HG02642 (cell line): ENCODE measurements at regions not wholly inside any gene's neighbourhood (a gene's known extent, or its start where the extent isn't known, plus 50 kb on each side); places are given as distances from the start of the nearest gene placed in this dataset.
"Not testable (repeated sequence)": the region's sequence is repeated elsewhere in the genome, so short reads cannot be mapped to it uniquely, and the experiment has no call there.

ENCODE experiments used
- ATAC-seq: cut with Tn5 transposase; IDR thresholded peaks from one replicate; pipeline ENCODE4 v1.9.1; 2021; ENCODE audit warnings: mild to moderate bottlenecking; ENCODE audit not compliant: unreplicated experiment, poor library complexity

DNA sequence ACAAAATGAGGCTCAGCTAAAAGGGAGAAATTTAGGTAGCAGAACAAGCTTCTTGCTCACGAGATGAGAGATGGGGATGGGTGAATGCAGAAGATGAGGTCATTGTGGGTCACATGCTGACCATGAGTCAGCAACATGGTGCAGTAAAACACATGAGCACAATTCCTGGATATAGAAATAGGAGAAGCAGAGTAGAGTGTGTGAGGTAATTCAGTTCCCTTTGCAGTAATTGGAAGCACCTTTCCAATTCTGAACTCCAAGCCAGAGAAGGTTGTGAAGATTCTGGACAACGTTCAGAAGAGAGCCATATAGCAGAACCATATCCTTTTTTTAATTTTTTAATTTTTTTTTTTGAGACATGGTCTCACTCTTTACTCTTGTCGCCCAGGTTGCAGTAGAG lies 62.0 kb upstream of the LMNTD1 start:
- ATAC-seq = no peak

DNA sequence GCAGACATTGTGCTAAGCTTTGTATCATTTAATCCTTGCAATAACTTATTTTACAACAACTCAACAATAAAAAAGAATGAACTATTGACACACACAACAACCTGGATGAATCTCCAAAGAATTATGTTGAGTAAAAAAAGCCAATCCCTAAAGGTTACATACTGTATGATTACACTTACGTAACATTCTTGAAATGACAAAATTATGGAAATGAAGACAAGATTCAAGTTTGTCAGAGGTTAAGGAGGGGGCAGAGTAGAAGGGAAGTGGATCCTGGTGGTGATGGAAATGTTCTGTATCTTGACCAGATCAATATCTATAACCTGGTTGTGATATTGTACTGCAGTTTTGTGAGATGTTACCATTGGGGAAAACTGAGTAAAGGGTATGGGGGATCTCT lies 63.2 kb upstream of the LMNTD1 start:
- ATAC-seq = no peak

DNA sequence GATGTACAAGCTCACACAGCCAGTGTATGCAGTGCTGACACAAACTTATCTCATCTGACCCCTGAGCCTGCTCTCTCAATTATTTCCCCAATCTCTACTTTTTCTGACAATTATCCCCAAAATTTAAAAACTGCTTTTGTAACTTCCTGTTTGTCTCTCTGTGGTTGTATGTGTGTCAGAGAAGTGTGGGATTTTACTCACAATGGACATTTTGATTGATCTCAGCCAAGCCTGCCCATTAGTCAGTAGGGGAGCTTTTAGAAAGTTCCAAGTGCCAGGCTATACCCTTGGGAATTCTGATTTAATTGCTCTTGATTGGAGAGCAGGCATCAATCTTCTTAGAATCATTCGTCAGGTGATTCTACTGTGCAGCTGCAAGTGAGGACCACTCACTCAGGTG lies 64.9 kb upstream of the LMNTD1 start:
- ATAC-seq = no peak

DNA sequence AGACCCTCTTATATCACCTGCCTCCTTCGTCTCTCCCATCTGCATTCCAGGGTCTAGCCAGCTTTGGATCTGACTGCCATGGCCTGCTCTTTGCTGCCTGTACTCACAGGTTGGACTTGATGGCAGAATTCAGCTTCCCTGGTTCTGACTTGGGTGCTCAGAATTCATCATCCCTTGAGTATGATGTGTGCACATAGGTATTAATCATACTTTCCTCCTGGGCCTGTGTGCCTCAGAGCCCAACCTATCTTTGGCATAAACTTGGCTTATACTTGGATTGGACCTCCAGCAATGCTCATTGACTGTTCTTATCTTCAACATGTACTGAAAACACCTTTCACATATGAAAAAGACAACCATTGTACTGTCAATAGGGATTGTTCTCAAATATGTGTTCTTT lies 70.7 kb upstream of the LMNTD1 start:
- ATAC-seq = no peak

DNA sequence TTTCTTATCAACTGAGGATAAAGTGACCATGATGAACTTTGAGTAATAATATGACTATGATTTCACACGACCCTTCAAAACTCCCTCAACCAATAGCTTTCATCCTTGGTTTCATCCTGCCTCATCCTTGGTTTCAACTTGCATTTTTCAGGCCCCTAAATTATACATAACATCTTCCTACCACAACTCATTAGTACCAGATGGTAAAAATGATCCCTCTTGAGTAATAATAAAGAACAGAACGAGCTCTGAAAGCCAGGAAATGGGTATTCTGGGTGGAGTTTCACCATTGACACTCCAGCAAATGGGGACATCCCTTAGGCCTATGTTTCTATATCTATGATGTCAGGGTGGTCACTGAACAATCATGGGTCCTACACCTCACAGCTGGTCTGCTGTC lies 72.1 kb upstream of the LMNTD1 start:
- ATAC-seq = no peak

DNA sequence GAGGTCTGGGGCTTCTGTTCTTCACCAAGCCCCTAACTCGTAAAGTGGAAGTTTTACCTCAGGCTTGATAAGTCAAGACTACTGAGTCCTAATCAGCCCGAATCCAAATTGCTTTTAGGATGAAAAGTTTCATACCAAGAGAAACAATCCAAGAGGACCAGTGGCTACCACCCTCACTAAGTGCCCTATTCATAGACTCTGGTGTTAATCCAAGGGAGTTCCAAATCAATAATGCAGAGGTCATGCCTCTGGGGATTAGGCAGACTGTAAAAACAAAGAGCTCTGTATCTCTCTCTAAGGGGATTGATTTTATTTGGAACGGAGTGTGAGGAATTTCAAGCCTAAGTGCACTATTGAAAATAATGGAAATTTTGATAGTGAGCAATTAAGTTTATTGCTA lies 76.3 kb upstream of the LMNTD1 start:
- no peak for ATAC-seq

DNA sequence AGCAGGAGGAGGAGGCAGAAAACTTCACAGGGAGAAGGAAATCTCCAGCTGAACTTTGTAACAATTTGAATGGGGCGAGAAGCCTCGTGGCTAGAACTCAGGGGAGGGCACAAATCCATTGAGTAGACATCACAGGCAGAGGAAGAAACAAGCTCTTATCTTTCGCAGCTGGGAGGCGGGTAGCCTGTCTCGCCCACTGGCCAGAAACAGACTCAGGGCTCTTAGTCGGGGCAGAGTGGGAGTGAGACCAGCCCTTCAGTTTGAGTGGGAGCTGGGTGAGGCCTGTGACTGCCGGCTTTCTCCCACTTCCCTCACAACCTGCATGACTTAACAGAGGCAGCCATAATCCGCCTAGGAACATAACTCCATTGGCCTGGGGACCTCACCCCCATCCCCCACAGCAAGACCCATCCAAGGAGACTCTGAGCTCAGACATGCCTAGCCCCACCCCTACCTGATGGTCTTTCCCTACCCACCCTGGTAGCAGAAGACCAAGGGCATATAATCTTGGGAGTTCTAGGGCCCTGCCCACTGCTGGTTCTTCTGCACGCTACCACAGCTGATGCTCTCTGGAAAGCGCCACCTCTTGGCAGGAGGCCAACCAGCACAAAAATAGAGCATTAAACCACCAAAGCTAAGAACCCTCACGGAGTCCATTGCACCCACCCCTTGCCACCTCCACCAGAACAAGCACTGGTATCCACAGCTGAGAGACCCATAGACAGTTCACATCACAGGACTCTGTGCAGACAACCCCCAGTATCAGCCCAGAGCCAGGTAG lies 77.8 kb upstream of the LMNTD1 start:
- not testable (repeated sequence) for ATAC-seq

DNA sequence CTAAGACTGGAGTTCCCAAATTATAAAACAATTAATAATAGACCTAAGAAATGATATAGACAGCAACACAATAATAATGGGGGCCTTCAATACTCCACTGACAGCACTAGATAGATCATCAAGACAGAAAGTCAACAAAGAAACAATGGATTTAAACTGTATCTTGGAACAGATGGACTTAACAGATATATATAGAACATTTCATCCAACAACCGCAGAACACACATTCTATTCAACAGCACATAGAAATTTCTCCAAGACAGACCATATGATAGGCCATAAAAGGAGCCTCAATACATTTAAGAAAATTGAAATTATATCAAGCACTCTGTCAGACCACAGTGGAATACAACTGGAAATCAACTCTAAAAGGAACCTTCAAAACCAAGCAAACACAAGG lies 80.1 kb upstream of the LMNTD1 start:
- ATAC-seq = not testable (repeated sequence)

DNA sequence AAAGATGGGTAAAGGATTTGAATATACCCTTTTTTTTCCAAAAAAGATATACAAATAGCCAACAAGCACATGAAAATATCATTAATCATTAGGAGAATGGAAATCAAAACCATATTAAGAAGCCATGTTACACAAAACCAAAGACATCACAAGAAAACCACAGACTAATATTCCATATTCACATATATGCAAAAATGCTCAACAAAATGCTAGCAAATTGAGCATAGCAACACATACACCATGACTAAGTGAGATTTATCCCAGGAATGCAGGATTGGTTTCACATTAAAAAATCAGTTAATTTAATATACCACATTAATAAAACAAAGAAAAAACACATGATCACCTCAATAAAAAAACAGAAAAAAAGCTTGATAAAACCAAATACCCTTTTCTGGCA lies 84.7 kb upstream of the LMNTD1 start:
- no peak for ATAC-seq

DNA sequence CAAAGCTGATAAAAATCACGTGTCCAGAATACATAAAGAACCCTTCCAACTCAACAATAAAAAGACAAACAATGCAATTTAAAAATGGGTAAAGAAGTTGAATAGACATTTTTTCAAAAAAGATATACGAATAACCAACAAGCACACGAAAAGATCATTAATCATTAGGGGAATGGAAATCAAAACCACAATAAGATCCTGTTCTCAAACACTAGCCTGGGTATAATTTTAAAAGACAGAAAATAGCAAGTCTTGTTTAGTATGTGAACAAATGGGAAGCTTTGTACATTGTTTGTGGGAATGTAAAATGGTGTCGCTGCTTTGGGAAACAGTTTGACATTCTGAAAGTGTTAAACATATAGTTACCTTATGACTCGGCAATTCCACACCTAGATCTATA lies 86.3 kb upstream of the LMNTD1 start:
- ATAC-seq = no peak

DNA sequence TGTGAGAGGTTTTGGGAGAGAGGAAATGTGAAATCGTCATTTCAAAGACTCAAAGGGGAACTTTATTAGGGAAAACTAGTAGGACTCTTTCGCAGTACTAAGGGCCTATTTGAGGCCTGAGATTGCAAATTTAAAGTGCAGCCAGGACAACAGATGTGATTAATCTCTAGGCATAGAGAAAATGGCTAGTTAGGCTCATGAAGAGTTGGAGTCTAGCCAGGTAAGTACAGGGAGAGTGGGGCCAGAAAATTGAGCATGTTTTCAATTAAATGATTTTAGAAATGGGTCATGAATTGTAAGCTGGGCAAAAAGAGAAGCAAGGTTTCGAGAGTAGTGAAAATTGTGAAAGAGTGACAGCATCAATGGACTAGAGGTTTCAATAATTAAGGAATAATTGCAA lies 91.9 kb upstream of the LMNTD1 start:
- no peak for ATAC-seq

DNA sequence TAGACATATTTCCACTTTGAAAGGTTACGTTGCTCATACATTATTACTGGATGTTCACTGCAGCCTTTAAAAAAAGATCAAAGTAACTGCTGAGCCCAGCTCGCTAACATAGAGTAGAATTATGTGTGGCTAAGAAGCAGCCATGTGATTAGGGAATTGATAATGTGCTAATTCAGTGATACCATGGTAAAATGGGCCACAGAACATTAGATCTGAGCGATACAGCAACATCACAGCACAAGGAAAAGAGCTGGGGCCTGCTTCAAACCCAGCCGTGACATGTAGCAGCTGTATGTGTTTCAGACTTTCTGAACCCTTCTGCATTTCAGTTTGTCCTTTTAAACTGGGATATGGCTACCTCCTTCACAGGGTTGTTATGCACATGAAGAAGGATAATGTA lies 92.3 kb upstream of the LMNTD1 start:
- ATAC-seq = no peak

DNA sequence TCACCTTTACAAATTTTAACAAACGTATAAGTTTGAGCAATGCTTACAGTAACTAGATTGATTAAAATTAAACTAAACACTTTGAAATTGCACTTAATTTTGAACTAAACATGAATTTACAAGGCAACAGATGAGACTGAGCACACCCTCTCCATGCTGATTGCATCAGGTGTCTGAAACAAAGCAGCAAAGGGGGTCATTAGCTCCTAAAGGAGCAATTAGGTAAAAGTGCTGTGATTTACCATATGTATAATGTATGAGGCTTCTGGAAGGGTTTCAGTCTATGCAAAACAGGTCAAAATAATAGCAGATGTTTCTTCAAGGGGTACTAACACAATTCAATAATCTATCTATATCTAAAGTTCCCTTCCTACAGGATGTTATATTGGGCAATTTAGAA lies 98.8 kb upstream of the LMNTD1 start:
- no peak for ATAC-seq

DNA sequence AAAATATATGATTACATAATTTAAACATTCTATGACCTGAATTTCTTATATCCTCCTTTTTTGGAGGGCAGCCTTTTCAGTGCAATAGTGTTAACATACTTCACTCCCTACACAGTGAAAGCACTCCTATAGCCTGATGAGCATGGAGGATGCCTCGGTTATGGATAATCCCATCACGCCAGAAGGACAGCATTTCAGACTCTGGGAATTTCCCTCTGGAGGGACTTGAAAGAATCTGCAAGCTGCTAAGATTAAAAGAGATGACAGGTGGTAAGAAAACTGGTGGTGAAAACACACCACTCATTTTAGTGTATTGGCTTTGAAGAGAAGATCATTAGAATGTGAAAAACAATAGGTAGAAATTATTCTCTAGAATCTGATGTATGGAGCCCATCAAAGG lies 99.3 kb upstream of the LMNTD1 start:
- ATAC-seq = no peak

DNA sequence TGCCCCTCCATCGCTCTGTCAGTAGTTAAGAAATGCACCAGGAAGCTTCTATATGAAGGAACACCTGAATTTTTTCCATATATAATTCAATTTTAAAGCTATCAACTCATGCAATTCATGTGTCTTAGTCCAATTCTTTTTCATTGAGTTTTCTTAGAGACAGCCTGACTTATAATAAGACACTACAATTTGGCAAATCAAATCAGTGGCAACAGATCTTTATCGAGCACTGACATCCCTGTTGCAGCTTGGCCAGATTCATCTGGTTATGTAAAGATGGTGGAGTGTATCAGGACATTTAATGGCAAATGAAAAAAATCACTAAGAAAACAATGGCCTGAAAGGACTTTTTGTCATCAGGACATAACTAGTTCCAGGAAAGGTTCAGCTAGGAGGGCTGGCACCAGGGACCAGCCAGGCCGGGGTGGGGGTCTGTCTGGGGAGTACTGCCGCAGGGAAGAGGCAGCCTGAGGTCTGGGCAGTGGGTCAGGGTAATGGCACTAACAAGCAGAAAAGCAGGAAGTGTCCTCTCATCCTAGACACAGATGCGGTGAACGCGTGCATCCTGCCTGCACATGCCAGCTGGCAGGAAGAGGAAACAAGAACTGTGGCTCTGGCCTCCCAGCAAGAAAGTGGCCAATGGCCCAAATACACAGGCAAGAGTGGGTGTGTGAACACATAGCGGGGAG lies 100.5 kb upstream of the LMNTD1 start:
- ATAC-seq = no peak

DNA sequence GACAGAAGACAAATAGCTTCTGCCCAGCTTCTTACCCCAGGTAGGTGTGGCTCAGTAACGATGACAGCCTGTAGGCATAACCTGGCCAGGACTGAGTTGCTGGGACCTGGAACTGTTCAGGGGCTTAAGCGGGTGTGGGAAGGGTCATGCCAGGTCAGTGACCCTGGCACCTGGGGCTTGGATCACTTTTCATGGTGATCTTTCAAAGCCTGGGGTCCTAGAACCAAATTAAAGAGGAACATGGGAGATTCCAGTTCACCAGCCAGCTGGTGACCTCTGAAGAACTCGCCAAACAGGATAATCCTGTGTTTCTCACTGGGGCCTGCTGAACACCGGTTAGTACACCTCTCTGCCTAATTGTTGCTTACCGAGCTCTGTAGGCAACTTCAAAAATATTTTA lies 102.6 kb upstream of the LMNTD1 start:
- no peak for ATAC-seq

DNA sequence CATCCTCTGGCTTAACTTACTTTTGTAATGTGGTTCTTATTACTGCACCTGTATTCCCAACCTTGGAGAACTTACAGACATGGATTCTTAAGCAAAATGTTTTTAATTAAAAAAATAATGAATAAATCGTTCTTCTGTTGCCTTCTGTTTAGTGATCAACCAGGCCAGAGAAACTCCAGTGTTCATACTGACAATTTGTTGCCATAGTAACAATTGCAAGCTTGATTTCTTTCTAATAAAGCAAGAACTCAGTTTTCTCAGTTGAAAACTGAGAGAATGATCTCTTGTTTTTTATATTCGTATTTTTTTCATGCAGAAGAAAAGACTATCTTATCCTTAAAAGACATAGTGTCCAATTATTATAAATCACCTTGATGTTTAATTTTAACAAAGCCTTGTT lies 106.5 kb upstream of the LMNTD1 start:
- ATAC-seq = no peak

DNA sequence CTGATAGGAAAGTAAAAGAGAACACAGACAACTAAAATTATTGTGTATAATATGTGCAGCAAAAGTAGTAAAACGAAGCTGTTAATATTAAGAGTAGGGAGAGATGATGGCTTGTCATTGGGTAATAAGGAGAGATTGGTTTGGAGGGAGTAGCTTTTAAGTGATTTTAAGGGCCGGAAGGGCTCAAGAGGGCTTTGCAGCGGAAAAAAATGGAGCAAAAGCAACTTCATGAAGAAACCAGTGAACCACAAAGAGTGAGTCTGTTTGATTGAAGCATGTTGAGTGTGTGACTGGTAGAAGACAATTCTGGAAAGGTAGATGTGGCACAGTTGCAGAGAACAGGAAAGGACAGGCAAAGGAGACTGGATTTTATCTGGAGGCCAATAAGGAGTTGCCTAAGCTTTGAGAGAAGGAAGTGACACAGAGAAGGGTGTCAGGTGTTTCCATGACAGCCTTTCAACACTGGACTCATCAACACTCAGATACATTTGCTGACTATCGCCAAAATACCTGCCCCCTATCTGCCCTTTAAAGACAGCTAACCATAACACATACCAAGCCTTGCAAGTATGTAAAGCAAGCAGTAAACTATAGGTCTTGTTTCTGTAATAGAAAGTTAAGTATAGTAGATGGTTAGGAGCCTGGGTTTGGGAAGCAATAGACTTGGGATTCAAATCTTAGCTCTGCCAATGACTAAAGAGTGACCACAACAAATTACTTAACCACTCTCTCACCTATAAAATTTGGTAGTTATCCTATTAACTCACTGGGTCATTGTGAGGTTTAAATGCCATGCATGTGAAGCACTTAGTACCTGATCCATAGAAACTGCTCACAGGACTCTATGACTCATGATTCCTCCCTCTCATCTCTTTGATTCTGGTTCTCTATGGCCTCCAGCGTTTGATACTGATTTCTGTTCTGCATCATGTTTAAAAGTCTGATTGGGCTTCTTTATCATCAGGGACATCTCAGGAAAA lies 117.3 kb upstream of the LMNTD1 start:
- ATAC-seq = no peak

DNA sequence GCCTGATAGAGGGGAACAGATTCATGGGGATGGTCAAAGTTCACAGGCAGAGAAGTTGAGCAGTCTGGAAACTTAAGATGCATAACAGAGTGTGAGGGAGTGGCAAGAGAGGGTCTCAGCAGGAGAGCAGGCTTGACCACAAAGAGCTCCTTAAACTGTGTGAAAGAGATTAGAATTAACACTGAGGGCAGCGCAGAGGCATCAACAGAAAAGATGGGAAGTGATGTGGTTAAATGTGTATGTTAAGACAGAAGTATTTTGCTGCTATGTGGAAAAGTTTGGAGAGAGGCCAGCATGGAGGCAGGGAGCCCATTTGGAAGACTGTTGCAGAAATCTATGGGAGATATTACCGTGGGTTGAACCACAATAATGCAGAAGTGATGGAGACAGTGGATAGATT lies 122.7 kb upstream of the LMNTD1 start:
- ATAC-seq = no peak

DNA sequence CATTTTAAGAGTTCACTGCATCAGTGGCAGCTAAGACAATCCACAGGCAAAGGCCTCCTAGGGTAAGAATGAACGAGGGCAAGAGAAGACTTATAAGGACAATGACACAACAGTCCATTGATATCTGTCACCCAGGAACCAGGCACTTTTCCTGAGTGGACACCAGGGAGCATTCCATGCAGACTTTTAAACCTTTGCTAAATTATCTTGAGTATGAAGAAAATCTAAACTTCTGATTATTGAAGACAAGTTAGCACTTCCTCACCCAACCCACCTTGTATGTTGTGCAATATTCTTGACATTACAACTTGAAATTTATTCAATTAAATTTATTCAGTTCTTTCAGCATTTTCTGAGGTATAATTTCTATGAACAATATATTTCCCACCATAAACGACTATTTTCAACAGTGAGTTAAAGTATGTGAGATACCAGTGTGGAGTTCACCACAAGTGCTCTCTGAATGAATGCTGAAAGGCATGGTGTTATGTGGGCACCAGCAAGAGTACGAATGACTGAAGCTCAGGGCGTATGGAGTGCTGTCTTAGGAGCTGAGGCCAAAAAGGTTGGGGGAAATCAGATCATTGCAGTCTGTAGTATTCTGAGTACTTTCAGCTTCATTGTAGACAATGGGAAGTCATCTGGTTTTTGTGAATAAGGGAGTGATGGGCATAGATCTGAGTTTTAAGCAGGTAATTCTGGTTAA lies 124.3 kb upstream of the LMNTD1 start:
- no peak for ATAC-seq
